Activated CD4-positive, alpha-beta T cell treated with anti-CD3 and anti-CD28 coated beads for 36 hours (primary cell): ENCODE measurements at regions not wholly inside any gene's neighbourhood (a gene's known extent, or its start where the extent isn't known, plus 50 kb on each side); places are given as distances from the start of the nearest gene placed in this dataset.
A peak's percentile ranks its signal among the peaks of the same experiment; 100 is the strongest.

ENCODE experiments used
- ATAC-seq: fragments of 200-7000 bp; cut with Tn5 transposase; one replicate; pipeline ENCODE4 v1.10.0; 2021; ENCODE audit warnings: mild to moderate bottlenecking, moderate library complexity
- CTCF ChIA-PET: fragments of 350-600 bp; sonication (Branson Sonifier 250); formaldehyde crosslinking; loops from one replicate; lab custom pipeline; 2021; ENCODE audit warnings: antibody characterized with exemption; lab: Charles Lee
- POLR2A ChIA-PET: fragments of 350-600 bp; sonication (Branson Sonifier 250); formaldehyde crosslinking; loops from one replicate; lab custom pipeline; 2021; ENCODE audit warnings: antibody characterized with exemption, inconsistent platforms; lab: Charles Lee
- DNase-seq: peaks from one replicate; pipeline ENCODE4 v3.0.0-alpha.2; 2020
- H3K27ac Mint-ChIP-seq: one replicate; pipeline ENCODE4 v1.8.0; 2021; ENCODE audit warnings: mixed read lengths
- H3K27me3 Mint-ChIP-seq: one replicate; pipeline ENCODE4 v1.8.0; 2021; ENCODE audit warnings: mixed read lengths
- H3K36me3 Mint-ChIP-seq: one replicate; pipeline ENCODE4 v1.8.0; 2021; ENCODE audit warnings: low read depth, mixed read lengths
- H3K4me1 Mint-ChIP-seq: one replicate; pipeline ENCODE4 v1.8.0; 2021; ENCODE audit warnings: mixed read lengths
- H3K4me3 Mint-ChIP-seq: one replicate; pipeline ENCODE4 v1.8.0; 2021; ENCODE audit warnings: mild to moderate bottlenecking, moderate library complexity, mixed read lengths
- H3K9me3 Mint-ChIP-seq: one replicate; pipeline ENCODE4 v1.8.0; 2021; ENCODE audit warnings: low read depth, mixed read lengths
- intact Hi-C, 2 experiments: fragments of 100-400 bp; cut with DNase I in 1 of 2; cut with micrococcal nuclease in 1 of 2; formaldehyde crosslinking; loops; one replicate each; pipeline versions ENCODE4 v1.14.2 to v1.15.1; 2022 to 2024; cut with DNase I, micrococcal nuclease

DNA sequence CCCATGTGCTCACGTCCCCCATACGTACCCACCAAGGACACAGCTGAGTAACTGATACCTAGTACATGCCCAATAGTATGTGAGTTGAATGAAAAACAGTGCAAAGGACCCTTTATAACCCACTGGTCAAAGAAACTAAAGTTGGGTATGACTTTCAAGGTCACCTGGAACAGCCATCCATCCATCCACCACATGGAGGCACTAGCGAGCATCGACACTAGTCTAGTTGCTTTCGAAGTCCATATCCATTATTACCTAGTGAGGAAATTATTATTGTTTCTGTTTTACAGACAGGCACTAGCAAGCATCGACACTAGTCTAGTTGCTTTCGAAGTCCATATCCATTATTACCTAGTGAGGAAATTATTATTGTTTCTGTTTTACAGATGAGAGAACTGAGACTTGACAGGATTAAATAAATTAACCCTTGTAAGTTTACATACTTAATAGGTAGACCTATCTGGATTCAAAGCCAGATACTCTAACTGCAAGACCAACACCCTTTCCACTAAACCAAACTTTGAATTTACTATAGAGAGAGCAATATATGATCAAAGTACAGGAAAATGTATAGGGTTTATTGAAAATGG lies 233.7 kb downstream of the METTL4 start:
- ChIA-PET POLR2A (no interaction called here), CTCF (interaction anchor here (0.7 to 6.7 kb wide), 6 partner anchors 109 to 236 kb away, joined by 3 to 44 read pairs (median 10); no protein-coding TSS in a partner anchor)
- H3K36me3 Mint-ChIP-seq = no peaks in the 10 kb centered on the region
- no peaks in the 10 kb centered on the region for H3K9me3 Mint-ChIP-seq
- H3K4me1 Mint-ChIP-seq = no peaks in the 10 kb centered on the region
- H3K4me3 Mint-ChIP-seq = no peak overlapping the region
- intact Hi-C loops = loop anchor here (1.0 to 2.0 kb wide), 3 partner anchors 205 to 210 kb away; no protein-coding TSS in a partner anchor
- peak; percentile 70 for DNase-seq
- H3K27ac Mint-ChIP-seq = no peak overlapping the region
- H3K27me3 Mint-ChIP-seq = peaks cover 9% of the 10 kb centered on the region
- ATAC-seq = peak; percentile 65

DNA sequence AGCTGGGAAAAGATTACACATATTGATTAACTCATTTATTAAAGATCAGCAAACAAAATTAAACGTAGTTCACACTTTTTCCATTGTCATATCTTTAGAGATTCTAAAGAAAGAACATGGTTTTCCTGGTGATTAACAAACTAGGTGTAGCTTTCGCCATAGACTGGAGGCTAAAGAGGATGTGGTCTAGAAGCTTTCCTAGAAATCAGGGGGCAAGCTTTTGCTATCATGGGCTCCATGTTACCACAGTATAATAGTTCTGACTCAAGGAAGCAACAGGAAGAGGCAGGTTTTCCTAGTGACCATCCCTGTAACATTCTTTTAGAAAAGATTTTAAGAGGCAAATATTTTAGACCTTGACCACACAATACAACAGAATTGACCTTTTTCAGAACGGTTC lies 232.7 kb downstream of the METTL4 start:
- intact Hi-C loops = no loop called here
- Mint-ChIP-seq H3K4me1 (no peaks in the 10 kb centered on the region), H3K36me3 (no peaks in the 10 kb centered on the region), H3K27me3 (peaks cover 10% of the 10 kb centered on the region), H3K27ac (no peak overlapping the region), H3K9me3 (no peaks in the 10 kb centered on the region), H3K4me3 (no peak overlapping the region)
- ATAC-seq = no peak
- ChIA-PET CTCF (interaction anchor here (1.6 to 6.7 kb wide), 3 partner anchors 203 to 235 kb away, joined by 4 to 44 read pairs (median 17); no protein-coding TSS in a partner anchor), POLR2A (no interaction called here)
- DNase-seq = no peak

DNA sequence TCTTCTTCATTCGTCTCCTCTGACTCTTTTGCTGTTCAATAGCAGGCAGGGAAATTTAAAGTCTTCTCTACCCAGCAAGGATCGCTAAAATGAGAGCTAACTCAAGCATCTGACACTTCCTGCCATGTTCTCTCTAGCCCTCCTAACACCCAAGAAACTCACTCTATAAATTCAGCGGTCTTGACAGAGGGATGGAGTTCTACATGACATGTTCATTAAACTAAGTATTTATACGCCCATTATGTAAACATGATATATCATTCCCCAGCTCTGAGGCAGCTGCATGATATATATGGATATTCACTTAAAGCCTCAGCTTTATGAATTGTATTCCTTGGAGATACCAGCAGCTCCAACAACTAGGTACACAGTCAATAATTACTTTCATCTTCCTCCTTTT lies 231.0 kb downstream of the METTL4 start:
- Mint-ChIP-seq H3K36me3 (no peaks in the 10 kb centered on the region), H3K27ac (no peak overlapping the region), H3K27me3 (peaks cover 10% of the 10 kb centered on the region), H3K4me3 (no peak overlapping the region), H3K9me3 (no peaks in the 10 kb centered on the region), H3K4me1 (no peaks in the 10 kb centered on the region)
- ATAC-seq = no peak
- intact Hi-C loops = no loop called here
- DNase-seq = no peak
- ChIA-PET CTCF (interaction anchor here (0.8 to 6.7 kb wide), 5 partner anchors 20 to 207 kb away, joined by 3 to 44 read pairs (median 3); no protein-coding TSS in a partner anchor), POLR2A (no interaction called here)

DNA sequence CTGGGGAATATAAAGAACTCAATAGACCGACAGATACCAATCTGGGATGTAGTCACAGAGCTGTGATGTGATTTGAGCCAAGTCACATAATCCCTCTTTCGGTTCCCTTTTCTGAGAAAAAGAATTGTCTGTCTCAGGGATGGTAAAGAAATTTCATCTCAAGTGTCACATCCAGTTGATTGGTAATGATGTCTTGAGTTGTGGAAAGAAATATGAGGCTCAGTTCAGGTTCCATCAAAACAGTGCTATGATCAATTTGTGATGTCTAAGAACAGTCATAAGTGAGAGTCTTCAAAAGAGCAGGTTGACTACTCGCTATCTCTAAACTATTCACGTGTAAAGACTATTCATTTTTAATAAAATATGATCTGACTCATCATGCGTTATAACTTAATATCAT lies 223.3 kb downstream of the METTL4 start:
- ChIA-PET CTCF (no interaction called here), POLR2A (no interaction called here)
- no peak overlapping the region for H3K27ac Mint-ChIP-seq
- DNase-seq (no peak), ATAC-seq (no peak)
- no peaks in the 10 kb centered on the region for H3K9me3 Mint-ChIP-seq
- H3K36me3 Mint-ChIP-seq = no peaks in the 10 kb centered on the region
- peaks cover 3% of the 10 kb centered on the region for H3K27me3 Mint-ChIP-seq
- H3K4me1 Mint-ChIP-seq = no peaks in the 10 kb centered on the region
- intact Hi-C loops = no loop called here
- no peak overlapping the region for H3K4me3 Mint-ChIP-seq

DNA sequence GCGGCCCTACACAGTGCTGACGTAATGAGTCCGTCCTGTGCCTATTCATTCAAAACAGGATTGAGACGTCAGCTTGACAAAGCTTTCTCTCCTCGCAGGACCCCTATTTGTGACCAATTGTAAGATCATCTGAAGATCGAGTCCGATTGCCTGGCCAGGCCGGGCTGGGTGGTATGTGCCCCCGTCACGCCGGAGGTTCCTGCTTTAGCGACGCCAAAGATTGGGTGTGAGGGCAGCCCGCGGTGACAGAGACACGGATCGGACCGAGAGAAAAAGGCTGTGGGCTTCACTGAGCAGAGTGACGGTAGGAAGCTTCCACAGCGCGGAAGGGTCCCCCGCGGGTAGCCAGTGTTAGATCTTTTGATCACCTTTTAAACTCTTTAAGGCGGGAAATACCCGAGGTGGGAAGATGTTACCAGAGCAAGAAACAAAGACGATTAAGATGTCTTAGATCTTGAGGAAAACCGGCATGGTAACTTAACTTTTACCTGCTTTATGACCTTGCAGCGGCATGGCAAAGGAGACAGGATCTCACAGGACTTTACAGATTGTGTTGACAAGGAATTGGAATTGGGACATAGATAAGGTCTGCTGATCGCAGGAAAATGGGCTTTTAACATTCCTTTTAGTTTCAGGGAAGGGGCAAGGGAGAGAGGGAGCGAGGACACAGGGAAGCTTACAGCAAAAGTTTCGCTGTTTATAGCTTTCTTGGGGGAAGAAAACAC lies 220.0 kb downstream of the METTL4 start:
- Mint-ChIP-seq H3K27ac (no peak overlapping the region), H3K4me3 (no peak overlapping the region), H3K9me3 (no peaks in the 10 kb centered on the region), H3K4me1 (no peaks in the 10 kb centered on the region), H3K27me3 (peaks cover 4% of the 10 kb centered on the region), H3K36me3 (no peaks in the 10 kb centered on the region)
- intact Hi-C loops = no loop called here
- ChIA-PET CTCF (interaction anchor here (0.6 kb wide), 1 partner anchor 196 kb away, joined by 3 read pairs; no protein-coding TSS in a partner anchor), POLR2A (no interaction called here)
- no peak for DNase-seq
- ATAC-seq = no peak

DNA sequence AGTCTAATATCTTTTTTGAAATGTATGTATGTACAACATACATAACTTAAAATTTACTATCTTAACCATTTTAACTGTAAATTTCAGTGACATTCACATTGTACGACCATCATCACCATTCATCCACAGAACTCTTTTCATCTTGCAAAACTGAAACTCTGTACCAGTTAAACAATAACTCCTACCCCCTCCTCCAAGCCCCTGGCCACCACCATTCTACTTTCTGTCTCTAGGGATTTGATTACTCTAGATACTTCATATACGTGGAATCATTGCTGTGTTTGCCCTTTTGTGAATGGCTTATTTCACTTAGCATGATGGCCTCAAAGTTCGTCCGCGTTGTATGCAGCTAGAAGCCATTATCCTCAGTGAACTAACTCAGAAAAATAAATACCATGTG lies 217.0 kb downstream of the METTL4 start:
- intact Hi-C loops = no loop called here

DNA sequence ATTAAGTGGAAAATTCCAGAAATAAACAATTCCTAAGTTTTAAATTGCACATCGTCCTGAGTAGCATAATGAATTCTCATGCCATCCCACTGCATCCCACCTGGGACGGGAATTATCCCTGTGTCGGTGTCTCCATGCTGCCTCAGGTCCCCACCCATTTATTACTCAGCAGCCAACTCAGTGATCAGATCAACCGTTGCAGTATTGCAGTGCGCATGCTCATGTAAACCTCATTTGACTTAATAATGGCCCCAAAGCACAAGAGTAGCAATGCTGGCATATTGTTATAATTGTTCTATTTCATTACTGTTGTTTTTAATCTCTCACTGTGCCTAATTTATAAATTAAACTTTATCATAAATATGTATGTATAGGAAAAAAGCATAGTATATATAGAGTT lies 214.4 kb downstream of the METTL4 start:
- CTCF ChIA-PET = no interaction called here
- H3K36me3 Mint-ChIP-seq = no peaks in the 10 kb centered on the region
- POLR2A ChIA-PET = no interaction called here
- H3K4me3 Mint-ChIP-seq = no peak overlapping the region
- H3K27me3 Mint-ChIP-seq = peaks cover 5% of the 10 kb centered on the region
- intact Hi-C loops = no loop called here
- no peak overlapping the region for H3K27ac Mint-ChIP-seq
- no peaks in the 10 kb centered on the region for H3K9me3 Mint-ChIP-seq
- H3K4me1 Mint-ChIP-seq = no peaks in the 10 kb centered on the region
- ATAC-seq = no peak
- no peak for DNase-seq

More for the DNA sequence above, 217.0 kb downstream of the METTL4 start:
- Mint-ChIP-seq H3K36me3 (no peaks in the 10 kb centered on the region), H3K27me3 (peaks cover 5% of the 10 kb centered on the region), H3K9me3 (no peaks in the 10 kb centered on the region), H3K27ac (no peak overlapping the region), H3K4me1 (no peaks in the 10 kb centered on the region), H3K4me3 (no peak overlapping the region)
- ATAC-seq = no peak
- DNase-seq = no peak
- POLR2A ChIA-PET = no interaction called here
- CTCF ChIA-PET = interaction anchor here (0.8 kb wide), 1 partner anchor 1641 kb away, joined by 4 read pairs; no protein-coding TSS in a partner anchor

DNA sequence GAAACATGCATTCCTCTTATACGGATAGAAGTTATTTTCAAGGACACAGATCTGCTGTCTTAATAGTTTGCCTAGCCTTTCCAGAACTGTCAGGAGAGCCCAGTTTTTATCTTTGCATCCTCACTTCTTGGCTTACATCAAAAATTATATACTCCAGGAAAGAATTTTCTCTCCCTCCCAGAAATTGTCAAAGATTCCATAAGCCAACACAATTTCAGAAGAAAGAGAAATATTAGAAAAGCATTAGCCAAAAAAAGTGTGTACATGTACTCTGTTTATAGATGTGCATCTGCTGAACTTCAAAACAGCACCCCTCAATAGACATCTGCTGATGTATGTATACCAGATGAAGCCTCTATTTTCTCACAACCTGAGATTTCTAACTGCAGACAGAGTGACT lies 210.4 kb downstream of the METTL4 start:
- Mint-ChIP-seq H3K27me3 (peaks cover 5% of the 10 kb centered on the region), H3K27ac (no peak overlapping the region), H3K36me3 (no peaks in the 10 kb centered on the region), H3K4me3 (no peak overlapping the region), H3K4me1 (no peaks in the 10 kb centered on the region), H3K9me3 (no peaks in the 10 kb centered on the region)
- DNase-seq = no peak
- ChIA-PET POLR2A (no interaction called here), CTCF (interaction anchor here (0.6 kb wide), 1 partner anchor 510 kb away, joined by 3 read pairs; no protein-coding TSS in a partner anchor)
- intact Hi-C loops = no loop called here
- ATAC-seq = no peak

DNA sequence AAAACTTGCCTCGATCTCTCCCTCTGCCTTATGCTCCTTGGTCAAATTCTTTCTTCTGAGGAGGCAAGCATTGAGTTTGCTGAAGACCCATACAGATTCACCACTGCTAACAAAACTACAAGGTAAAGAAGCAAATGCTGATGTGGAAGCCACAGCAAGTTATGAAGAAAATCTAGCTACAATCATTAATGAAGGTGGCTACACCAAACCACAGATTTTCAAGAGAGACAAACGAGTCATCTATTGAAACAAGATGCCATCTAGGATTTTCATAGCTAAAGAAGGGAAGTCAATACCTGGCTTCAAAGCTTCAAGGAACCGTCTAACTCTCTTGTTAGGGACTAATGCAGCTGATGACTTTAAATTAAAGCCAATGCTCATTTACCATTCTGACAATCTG lies 203.2 kb downstream of the METTL4 start:
- H3K4me3 Mint-ChIP-seq = no peak overlapping the region
- no peaks in the 10 kb centered on the region for H3K4me1 Mint-ChIP-seq
- no peak overlapping the region for H3K27ac Mint-ChIP-seq
- DNase-seq (no peak), ATAC-seq (no peak)
- H3K9me3 Mint-ChIP-seq = no peaks in the 10 kb centered on the region
- H3K27me3 Mint-ChIP-seq = peaks cover 7% of the 10 kb centered on the region
- ChIA-PET CTCF (interaction anchor here (0.7 kb wide), 1 partner anchor 1880 kb away, joined by 4 read pairs; no protein-coding TSS in a partner anchor), POLR2A (no interaction called here)
- H3K36me3 Mint-ChIP-seq = no peaks in the 10 kb centered on the region
- intact Hi-C loops = no loop called here

DNA sequence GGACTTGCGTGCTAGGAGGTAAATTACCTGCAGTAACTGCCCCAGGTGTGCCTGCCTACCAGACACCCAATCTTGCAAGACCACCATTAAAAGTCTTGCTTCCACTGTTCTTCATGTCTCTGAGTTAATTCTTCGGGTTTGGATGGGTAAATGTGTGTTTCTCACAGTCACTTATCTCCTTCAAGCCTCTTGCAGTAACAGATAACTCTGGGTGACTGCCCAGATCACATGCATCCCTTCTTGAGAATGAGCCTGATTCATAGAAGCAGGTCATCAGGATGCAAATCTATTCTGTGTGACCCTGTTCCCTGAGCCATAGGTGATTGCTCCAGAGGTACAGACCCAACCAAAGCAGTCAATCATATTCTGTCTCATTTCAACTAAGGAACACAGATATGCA lies 194.6 kb downstream of the METTL4 start:
- no peak for DNase-seq
- H3K4me3 Mint-ChIP-seq = no peak overlapping the region
- CTCF ChIA-PET = no interaction called here
- H3K9me3 Mint-ChIP-seq = no peaks in the 10 kb centered on the region
- H3K27ac Mint-ChIP-seq = no peak overlapping the region
- no peak for ATAC-seq
- H3K4me1 Mint-ChIP-seq = no peaks in the 10 kb centered on the region
- H3K27me3 Mint-ChIP-seq = peaks cover 39% of the 10 kb centered on the region
- intact Hi-C loops = no loop called here
- POLR2A ChIA-PET = no interaction called here
- H3K36me3 Mint-ChIP-seq = no peaks in the 10 kb centered on the region

DNA sequence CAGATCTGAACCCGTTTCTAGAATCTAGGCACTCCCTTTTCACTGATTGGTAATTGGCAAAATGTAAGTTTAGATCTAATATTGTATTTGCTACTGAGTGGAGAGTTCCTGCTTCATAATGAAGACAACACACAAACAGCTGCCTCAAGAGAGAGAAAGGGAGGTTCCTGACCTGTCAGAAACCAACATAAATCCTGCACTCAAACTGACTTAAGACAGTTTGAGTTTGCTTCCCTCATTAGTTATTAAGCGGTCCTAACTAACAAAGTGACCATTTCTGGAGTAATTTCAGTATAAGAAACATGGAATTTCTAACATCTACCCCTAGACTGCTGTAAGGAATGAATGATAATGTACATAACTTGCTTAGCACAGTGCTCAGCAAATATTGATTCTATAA lies 191.2 kb downstream of the METTL4 start:
- Mint-ChIP-seq H3K4me1 (no peaks in the 10 kb centered on the region), H3K36me3 (no peaks in the 10 kb centered on the region), H3K4me3 (no peak overlapping the region), H3K27ac (no peak overlapping the region), H3K9me3 (no peaks in the 10 kb centered on the region), H3K27me3 (peaks cover 32% of the 10 kb centered on the region)
- ATAC-seq (no peak), DNase-seq (no peak)
- intact Hi-C loops = no loop called here
- ChIA-PET CTCF (no interaction called here), POLR2A (no interaction called here)

DNA sequence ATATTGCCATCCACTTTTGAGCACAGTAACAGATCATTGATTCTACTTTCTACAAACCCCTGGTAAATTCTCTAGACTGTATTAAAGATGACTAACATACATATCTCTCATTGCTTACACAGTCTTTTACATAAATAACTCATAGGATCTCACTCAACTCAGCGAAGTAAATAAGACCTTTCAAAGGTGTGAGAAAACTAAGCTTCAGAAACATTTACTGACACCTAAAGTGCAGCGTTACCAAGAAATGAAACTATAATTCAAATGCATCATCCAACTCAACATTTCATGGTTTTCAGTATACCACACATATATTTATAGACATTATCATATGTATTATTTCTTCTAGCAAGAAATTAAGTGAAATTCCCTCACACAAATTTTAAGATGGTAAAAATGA lies 189.8 kb downstream of the METTL4 start:
- Mint-ChIP-seq H3K27me3 (peaks cover 28% of the 10 kb centered on the region), H3K36me3 (no peaks in the 10 kb centered on the region), H3K9me3 (peaks cover 3% of the 10 kb centered on the region), H3K27ac (no peak overlapping the region), H3K4me3 (no peak overlapping the region), H3K4me1 (no peaks in the 10 kb centered on the region)
- intact Hi-C loops = no loop called here
- DNase-seq (no peak), ATAC-seq (no peak)
- ChIA-PET CTCF (interaction anchor here (1.0 to 1.1 kb wide), 2 partner anchors 12 to 46 kb away, joined by 4 read pairs; no protein-coding TSS in a partner anchor), POLR2A (no interaction called here)
